Natural killer cell (primary cell): ENCODE measurements at regions not wholly inside any gene's neighbourhood (a gene's known extent, or its start where the extent isn't known, plus 50 kb on each side); places are given as distances from the start of the nearest gene placed in this dataset.

Experiments used
- ATAC-seq, 3 donors: fragments of 150-1000 bp in 2 of 3; fragments of 200-7000 bp in 1 of 3; cut with Tn5 transposase; 1 replicate in 1 of 3; 2 replicates in 2 of 3; pipeline ENCODE4 v1.10.0; 2021; ENCODE audit warnings: mild to moderate bottlenecking in 2 of 3, moderate library complexity in 2 of 3
- DNase-seq, 2 donors: peaks; one replicate each; pipeline versions ENCODE4 v3.0.0 to v3.0.0-alpha.2; 2013 to 2021; ENCODE audit warnings: mixed read lengths in 1 of 2
- H3K27ac ChIP-seq: one replicate; pipeline ENCODE4 v1.5.1; 2013; ENCODE audit warnings: mild to moderate bottlenecking, low read length
- H3K27me3 ChIP-seq: one replicate; pipeline ENCODE4 v1.6.1; 2013; ENCODE audit warnings: low read length; ENCODE audit not compliant: control insufficient read depth, insufficient read depth
- H3K36me3 ChIP-seq: one replicate; pipeline ENCODE4 v1.6.1; 2013; ENCODE audit warnings: low read length; ENCODE audit not compliant: control insufficient read depth, insufficient read depth
- H3K4me1 ChIP-seq: one replicate; pipeline ENCODE4 v1.6.1; 2013; ENCODE audit warnings: low read length; ENCODE audit not compliant: control insufficient read depth, insufficient read depth
- H3K4me3 ChIP-seq: one replicate; pipeline ENCODE4 v1.5.1; 2013; ENCODE audit warnings: low read length
- H3K9me3 ChIP-seq: one replicate; pipeline ENCODE4 v1.6.1; 2013; ENCODE audit warnings: low read length; ENCODE audit not compliant: control insufficient read depth, insufficient read depth
- H3K27ac Mint-ChIP-seq, 2 donors: one replicate each; pipeline ENCODE4 v1.8.0; 2022; ENCODE audit warnings: mild to moderate bottlenecking in 2 of 2, mixed read lengths in 2 of 2, moderate library complexity in 1 of 2
- H3K27me3 Mint-ChIP-seq, 2 donors: one replicate each; pipeline ENCODE4 v1.8.0; 2022; ENCODE audit warnings: low read depth in 2 of 2, mixed read lengths in 2 of 2
- H3K36me3 Mint-ChIP-seq: one replicate; pipeline ENCODE4 v1.8.0; 2022; ENCODE audit warnings: mixed read lengths
- H3K4me1 Mint-ChIP-seq, 2 donors: one replicate each; pipeline ENCODE4 v1.8.0; 2022; ENCODE audit warnings: mixed read lengths in 2 of 2
- H3K4me3 Mint-ChIP-seq: one replicate; pipeline ENCODE4 v1.8.0; 2022; ENCODE audit warnings: mild to moderate bottlenecking, moderate library complexity, mixed read lengths
- H3K9me3 Mint-ChIP-seq, 2 donors: one replicate each; pipeline ENCODE4 v1.8.0; 2022; ENCODE audit warnings: mixed read lengths in 2 of 2
- WGBS: methylation state at CpG from one replicate; pipeline ENCODE4 v1.1.7; 2013; ENCODE audit warnings: missing lambda C conversion rate; ENCODE audit not compliant: insufficient coverage; 5-methylcytosine and 5-hydroxymethylcytosine counted together
- intact Hi-C: fragments of 100-400 bp; cut with micrococcal nuclease; formaldehyde crosslinking; loops from one replicate; pipeline ENCODE4 v1.14.2; 2022
- TF ChIP-seq, protein P1 (sequence below): fragments of 200-600 bp; IDR thresholded peaks from one replicate; pipeline ENCODE4 v1.8.0; 2022; ENCODE audit warnings: antibody characterized with exemption

DNA sequence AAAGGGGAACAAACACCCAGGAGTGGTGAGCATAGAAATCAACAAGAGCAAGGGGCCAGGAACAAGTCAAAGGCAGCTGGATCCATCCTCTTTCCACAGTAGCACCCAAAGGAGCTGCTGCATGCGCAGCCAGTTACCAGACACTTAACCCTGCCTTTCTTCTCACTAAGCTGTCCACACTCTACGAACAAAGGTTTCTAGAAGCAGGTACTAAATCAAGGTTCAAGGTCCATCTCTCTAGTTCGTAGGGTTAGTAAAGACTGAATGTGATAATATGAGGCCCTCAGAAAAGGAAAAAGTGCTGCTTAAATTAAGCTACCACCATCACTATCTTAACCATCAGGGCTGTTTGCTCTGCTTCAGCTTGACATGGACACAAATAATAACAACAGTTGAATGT lies 121.2 kb upstream of the NIPBL start:
- no peaks in the 10 kb centered on the region for H3K36me3 Mint-ChIP-seq
- no peaks in the 10 kb centered on the region for H3K4me1 Mint-ChIP-seq
- no peaks in the 10 kb centered on the region for H3K36me3 ChIP-seq
- TF ChIP-seq, protein P1, sequence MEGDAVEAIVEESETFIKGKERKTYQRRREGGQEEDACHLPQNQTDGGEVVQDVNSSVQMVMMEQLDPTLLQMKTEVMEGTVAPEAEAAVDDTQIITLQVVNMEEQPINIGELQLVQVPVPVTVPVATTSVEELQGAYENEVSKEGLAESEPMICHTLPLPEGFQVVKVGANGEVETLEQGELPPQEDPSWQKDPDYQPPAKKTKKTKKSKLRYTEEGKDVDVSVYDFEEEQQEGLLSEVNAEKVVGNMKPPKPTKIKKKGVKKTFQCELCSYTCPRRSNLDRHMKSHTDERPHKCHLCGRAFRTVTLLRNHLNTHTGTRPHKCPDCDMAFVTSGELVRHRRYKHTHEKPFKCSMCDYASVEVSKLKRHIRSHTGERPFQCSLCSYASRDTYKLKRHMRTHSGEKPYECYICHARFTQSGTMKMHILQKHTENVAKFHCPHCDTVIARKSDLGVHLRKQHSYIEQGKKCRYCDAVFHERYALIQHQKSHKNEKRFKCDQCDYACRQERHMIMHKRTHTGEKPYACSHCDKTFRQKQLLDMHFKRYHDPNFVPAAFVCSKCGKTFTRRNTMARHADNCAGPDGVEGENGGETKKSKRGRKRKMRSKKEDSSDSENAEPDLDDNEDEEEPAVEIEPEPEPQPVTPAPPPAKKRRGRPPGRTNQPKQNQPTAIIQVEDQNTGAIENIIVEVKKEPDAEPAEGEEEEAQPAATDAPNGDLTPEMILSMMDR, result no peak
- no peak for ATAC-seq
- no peak for DNase-seq
- H3K27ac Mint-ChIP-seq, result no peak overlapping the region
- no peak overlapping the region for H3K27ac ChIP-seq
- intact Hi-C loops, result no loop called here
- no peaks in the 10 kb centered on the region for H3K4me1 ChIP-seq
- 88% methylated on average over 3 of the region's 3 CpGs for WGBS
- no peaks in the 10 kb centered on the region for H3K27me3 ChIP-seq
- no peak overlapping the region for H3K4me3 Mint-ChIP-seq
- no peaks in the 10 kb centered on the region for H3K9me3 Mint-ChIP-seq
- H3K9me3 ChIP-seq, result no peaks in the 10 kb centered on the region
- peaks cover 6 to 14% of the 10 kb centered on the region in 2 donors for H3K27me3 Mint-ChIP-seq
- H3K4me3 ChIP-seq, result no peak overlapping the region

GRCh38 chr5:36755920-36756488 lies 120.6 kb upstream of the NIPBL start:
- peaks cover 6 to 10% of the 10 kb centered on the region in 2 donors for H3K27me3 Mint-ChIP-seq
- intact Hi-C loops, result no loop called here
- no peaks in the 10 kb centered on the region for H3K27me3 ChIP-seq
- DNase-seq (no peak), ATAC-seq (peak in 1 of 3 donors; percentile 17)
- no peaks in the 10 kb centered on the region for H3K36me3 ChIP-seq
- no peak overlapping the region for H3K4me3 Mint-ChIP-seq
- 92% methylated on average over 1 of the region's 1 CpG for WGBS
- no peaks in the 10 kb centered on the region for H3K36me3 Mint-ChIP-seq
- H3K9me3 Mint-ChIP-seq, result no peaks in the 10 kb centered on the region
- H3K4me3 ChIP-seq, result no peak overlapping the region
- H3K27ac ChIP-seq, result no peak overlapping the region
- no peaks in the 10 kb centered on the region for H3K4me1 Mint-ChIP-seq
- no peaks in the 10 kb centered on the region for H3K4me1 ChIP-seq
- H3K9me3 ChIP-seq, result no peaks in the 10 kb centered on the region
- TF ChIP-seq, protein P1, result no peak
- no peak overlapping the region for H3K27ac Mint-ChIP-seq

- Mint-ChIP-seq H3K36me3 (no peaks in the 10 kb centered on the region), H3K4me3 (no peak overlapping the region), H3K27me3 (peaks cover 6 to 15% of the 10 kb centered on the region in 2 donors), H3K4me1 (no peaks in the 10 kb centered on the region), H3K27ac (no peak overlapping the region), H3K9me3 (no peaks in the 10 kb centered on the region)
- Histone ChIP-seq H3K4me1 (no peaks in the 10 kb centered on the region), H3K4me3 (no peak overlapping the region), H3K36me3 (no peaks in the 10 kb centered on the region), H3K27ac (no peak overlapping the region), H3K9me3 (no peaks in the 10 kb centered on the region), H3K27me3 (no peaks in the 10 kb centered on the region)
- DNase-seq (no peak), ATAC-seq (no peak)
- TF ChIP-seq, protein P1, result no peak
- 100% methylated on average over 1 of the region's 2 CpGs for WGBS
- intact Hi-C loops, result no loop called here
These were observed 119.7 kb upstream of the NIPBL start for GRCh38 chr5:36756848-36757247.

DNA sequence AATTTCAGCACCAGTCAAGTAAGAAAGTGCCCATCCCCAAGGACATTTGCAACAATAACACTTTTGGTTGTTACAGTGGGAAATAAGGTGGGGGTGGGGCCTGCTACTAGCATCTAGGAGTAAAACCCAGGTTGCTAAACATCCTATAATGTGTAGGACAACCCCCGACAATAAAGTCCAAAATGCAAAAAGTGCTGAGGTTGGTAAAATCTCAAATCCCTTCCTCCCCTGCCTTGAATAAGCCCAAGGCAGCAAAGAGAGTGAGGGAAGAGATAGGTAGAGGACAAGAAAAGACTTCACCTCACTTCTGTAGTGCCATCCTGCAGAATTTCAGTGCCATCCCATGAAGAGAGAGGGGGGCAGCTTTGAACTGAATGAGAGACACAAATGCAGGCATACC lies 117.5 kb upstream of the NIPBL start:
- H3K27ac ChIP-seq, result no peak overlapping the region
- Mint-ChIP-seq H3K36me3 (no peaks in the 10 kb centered on the region), H3K9me3 (no peaks in the 10 kb centered on the region), H3K27me3 (peaks cover 4 to 15% of the 10 kb centered on the region in 2 donors), H3K4me1 (no peaks in the 10 kb centered on the region), H3K27ac (no peak overlapping the region), H3K4me3 (no peak overlapping the region)
- no peaks in the 10 kb centered on the region for H3K4me1 ChIP-seq
- TF ChIP-seq, protein P1, result no peak
- ATAC-seq, result no peak
- WGBS, result 100% methylated on average over 1 of the region's 1 CpG
- intact Hi-C loops, result no loop called here
- no peak overlapping the region for H3K4me3 ChIP-seq
- H3K9me3 ChIP-seq, result no peaks in the 10 kb centered on the region
- no peak for DNase-seq
- H3K36me3 ChIP-seq, result no peaks in the 10 kb centered on the region
- H3K27me3 ChIP-seq, result no peaks in the 10 kb centered on the region
